ENCODE measurements at regions not wholly inside any gene's neighbourhood (a gene's known extent, or its start where the extent isn't known, plus 50 kb on each side); places are given as distances from the start of the nearest gene placed in this dataset.

DNA sequence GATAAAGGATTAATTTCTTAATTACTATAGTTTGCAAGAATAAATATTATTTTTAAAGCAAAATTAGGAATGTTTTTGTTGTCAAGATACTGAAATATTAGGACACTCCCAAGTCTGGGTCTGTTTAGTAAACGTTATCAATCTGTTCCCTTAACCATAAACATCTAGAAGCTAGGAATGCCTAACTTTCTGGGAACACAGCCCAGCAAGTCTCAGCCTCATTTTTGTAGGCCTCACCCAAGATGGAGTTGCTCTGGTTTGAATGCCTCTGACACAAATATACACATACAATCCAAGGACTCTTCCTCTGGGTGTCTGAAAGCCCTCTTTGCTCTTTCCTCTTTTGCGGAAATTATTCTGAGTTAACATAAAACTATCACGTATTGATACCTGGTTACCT, 487.4 kb upstream of the CELF2 start:
- Histone ChIP-seq H2AFZ (no peak overlapping the region), H3K79me2 (ENCODE audit: low read depth) (no peaks in the 10 kb centered on the region), H3K36me3 (ENCODE audit: low read depth) (no peaks in the 10 kb centered on the region), H3K4me3 (no peak overlapping the region), H3K9me2 (ENCODE audit: insufficient read depth) (no peaks in the 10 kb centered on the region), H3K9me3 (ENCODE audit: insufficient read depth, low read depth) (no peaks in the 10 kb centered on the region), H3F3A (ENCODE audit: insufficient read depth, low read depth) (no peaks in the 10 kb centered on the region), H3K27ac (no peak overlapping the region), H4K20me1 (ENCODE audit: insufficient read depth) (no peaks in the 10 kb centered on the region), H3K4me2 (no peak overlapping the region), H3K27me3 (ENCODE audit: insufficient read depth, low read depth) (peaks cover 3% of the 10 kb centered on the region; the same call in 1 of the 2 replicates), H3K4me1 (replicated peaks; ENCODE audit: insufficient read depth) (no peaks in the 10 kb centered on the region)
- CTCF ChIA-PET = no interaction called here
- TF ChIP-seq EZH2 (IDR thresholded peaks at IDR 0.05; ENCODE audit: low read depth) = no peak
- TF ChIP-seq, protein P1, sequence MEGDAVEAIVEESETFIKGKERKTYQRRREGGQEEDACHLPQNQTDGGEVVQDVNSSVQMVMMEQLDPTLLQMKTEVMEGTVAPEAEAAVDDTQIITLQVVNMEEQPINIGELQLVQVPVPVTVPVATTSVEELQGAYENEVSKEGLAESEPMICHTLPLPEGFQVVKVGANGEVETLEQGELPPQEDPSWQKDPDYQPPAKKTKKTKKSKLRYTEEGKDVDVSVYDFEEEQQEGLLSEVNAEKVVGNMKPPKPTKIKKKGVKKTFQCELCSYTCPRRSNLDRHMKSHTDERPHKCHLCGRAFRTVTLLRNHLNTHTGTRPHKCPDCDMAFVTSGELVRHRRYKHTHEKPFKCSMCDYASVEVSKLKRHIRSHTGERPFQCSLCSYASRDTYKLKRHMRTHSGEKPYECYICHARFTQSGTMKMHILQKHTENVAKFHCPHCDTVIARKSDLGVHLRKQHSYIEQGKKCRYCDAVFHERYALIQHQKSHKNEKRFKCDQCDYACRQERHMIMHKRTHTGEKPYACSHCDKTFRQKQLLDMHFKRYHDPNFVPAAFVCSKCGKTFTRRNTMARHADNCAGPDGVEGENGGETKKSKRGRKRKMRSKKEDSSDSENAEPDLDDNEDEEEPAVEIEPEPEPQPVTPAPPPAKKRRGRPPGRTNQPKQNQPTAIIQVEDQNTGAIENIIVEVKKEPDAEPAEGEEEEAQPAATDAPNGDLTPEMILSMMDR (conservative IDR thresholded peaks at IDR 0.05) = no peak
- POLR2A ChIA-PET (ENCODE audit: unreplicated experiment) = no interaction called here
- no TSS peak for BruUV-seq (replicated peaks)
- no peak for DNase-seq
- intact Hi-C loops (cut with micrococcal nuclease; ENCODE audit: unreplicated experiment) = no loop called here

DNA sequence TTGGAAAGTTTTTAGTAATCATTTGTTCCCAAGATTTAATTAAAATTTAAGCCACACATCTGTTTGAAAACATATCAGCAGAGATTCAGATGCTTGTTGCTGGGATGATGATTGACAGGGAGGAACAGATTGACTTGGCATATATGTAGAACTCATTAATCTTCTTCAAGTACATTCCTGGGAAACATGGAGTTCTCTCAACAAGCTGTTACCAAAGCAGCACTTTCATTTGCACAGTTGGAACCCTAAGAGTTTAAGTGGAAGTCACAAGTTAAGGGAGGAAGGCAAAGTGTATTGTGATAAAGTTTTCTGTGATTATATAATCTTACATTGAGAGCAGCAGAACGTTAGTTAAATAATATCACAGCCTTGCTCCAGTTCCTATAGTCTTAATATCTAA, 485.4 kb upstream of the CELF2 start:
- Histone ChIP-seq H3K4me2 (no peak overlapping the region), H4K20me1 (ENCODE audit: insufficient read depth) (no peaks in the 10 kb centered on the region), H3K27ac (no peak overlapping the region), H3K36me3 (ENCODE audit: low read depth) (no peaks in the 10 kb centered on the region), H3F3A (ENCODE audit: insufficient read depth, low read depth) (no peaks in the 10 kb centered on the region), H3K4me3 (no peak overlapping the region), H3K79me2 (ENCODE audit: low read depth) (no peaks in the 10 kb centered on the region), H3K27me3 (ENCODE audit: insufficient read depth, low read depth) (peaks cover 3% of the 10 kb centered on the region; the same call in 1 of the 2 replicates), H3K4me1 (replicated peaks; ENCODE audit: insufficient read depth) (no peaks in the 10 kb centered on the region), H3K9me3 (ENCODE audit: insufficient read depth, low read depth) (no peaks in the 10 kb centered on the region), H3K9me2 (ENCODE audit: insufficient read depth) (no peaks in the 10 kb centered on the region), H2AFZ (no peak overlapping the region)
- CTCF ChIA-PET = no interaction called here
- no peak for DNase-seq
- POLR2A ChIA-PET (ENCODE audit: unreplicated experiment) = no interaction called here
- no peak for TF ChIP-seq EZH2 (IDR thresholded peaks at IDR 0.05; ENCODE audit: low read depth)
- TF ChIP-seq, protein P1 (conservative IDR thresholded peaks at IDR 0.05) = no peak
- intact Hi-C loops (cut with micrococcal nuclease; ENCODE audit: unreplicated experiment) = no loop called here
- no TSS peak for BruUV-seq (replicated peaks)

DNA sequence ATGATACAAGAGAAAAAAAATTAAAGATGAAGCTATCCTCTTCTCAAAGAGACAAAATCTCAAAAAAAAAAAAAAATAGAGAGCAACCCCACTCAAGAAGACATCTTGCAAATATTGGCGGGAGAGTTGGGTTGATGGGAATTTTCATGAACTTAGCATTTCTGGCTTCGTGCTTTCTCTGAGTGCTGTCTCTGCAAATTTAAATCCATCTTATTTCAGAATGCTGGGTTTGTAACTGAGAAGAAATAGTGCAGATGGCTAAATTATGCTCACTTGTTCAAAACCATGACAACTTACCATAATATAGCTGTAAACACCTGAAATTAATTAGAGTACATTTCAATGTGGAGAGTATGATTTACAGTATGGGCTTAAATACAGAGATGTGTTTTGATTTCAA, 484.8 kb upstream of the CELF2 start:
- Histone ChIP-seq H3K79me2 (ENCODE audit: low read depth) (no peaks in the 10 kb centered on the region), H2AFZ (no peak overlapping the region), H3K9me3 (ENCODE audit: insufficient read depth, low read depth) (no peaks in the 10 kb centered on the region), H3K9me2 (ENCODE audit: insufficient read depth) (no peaks in the 10 kb centered on the region), H3K27ac (no peak overlapping the region), H3K4me2 (no peak overlapping the region), H4K20me1 (ENCODE audit: insufficient read depth) (no peaks in the 10 kb centered on the region), H3K4me1 (replicated peaks; ENCODE audit: insufficient read depth) (no peaks in the 10 kb centered on the region), H3K36me3 (ENCODE audit: low read depth) (no peaks in the 10 kb centered on the region), H3K27me3 (ENCODE audit: insufficient read depth, low read depth) (peaks cover 3% of the 10 kb centered on the region; the same call in 1 of the 2 replicates), H3F3A (ENCODE audit: insufficient read depth, low read depth) (no peaks in the 10 kb centered on the region), H3K4me3 (no peak overlapping the region)
- intact Hi-C loops (cut with micrococcal nuclease; ENCODE audit: unreplicated experiment) = no loop called here
- CTCF ChIA-PET = no interaction called here
- POLR2A ChIA-PET (ENCODE audit: unreplicated experiment) = no interaction called here
- no peak for TF ChIP-seq EZH2 (IDR thresholded peaks at IDR 0.05; ENCODE audit: low read depth)
- TF ChIP-seq, protein P1 (conservative IDR thresholded peaks at IDR 0.05) = no peak
- no TSS peak for BruUV-seq (replicated peaks)
- no peak for DNase-seq
